ENCODE measurements at regions not wholly inside any gene's neighbourhood (a gene's known extent, or its start where the extent isn't known, plus 50 kb on each side); places are given as distances from the start of the nearest gene placed in this dataset.

DNA sequence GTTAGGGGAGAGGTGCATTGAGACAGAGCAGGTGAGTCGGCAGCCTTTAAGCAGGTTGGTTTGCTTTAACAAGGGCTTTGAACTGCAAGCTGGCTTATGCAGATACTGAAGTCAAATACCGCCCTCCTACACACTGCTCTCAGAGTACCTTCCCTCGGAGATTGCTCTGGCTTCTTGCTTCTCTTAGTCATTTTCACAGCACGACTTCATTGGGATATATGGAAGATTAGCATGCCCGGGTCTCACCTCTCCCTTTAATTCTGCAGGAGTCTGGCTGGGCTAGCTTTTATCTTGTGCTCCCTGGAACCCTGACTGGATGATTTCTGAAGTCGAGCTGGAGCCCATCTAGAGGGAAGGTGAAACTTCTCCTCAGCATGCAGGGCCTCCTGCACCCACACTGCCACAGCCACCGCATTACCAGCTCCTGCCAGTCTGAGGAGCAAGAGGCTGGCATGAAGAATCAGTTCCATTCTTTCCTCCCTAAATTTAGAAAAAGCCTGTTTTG lies 395.5 kb upstream of the HNRNPA3 start:
- no peaks in the 10 kb centered on the region for H3K27me3 ChIP-seq
- H3K4me3 ChIP-seq, result no peak overlapping the region
- H3K27ac ChIP-seq, result no peak overlapping the region
- H3K4me1 ChIP-seq, result peaks cover 0 to 3% of the 10 kb centered on the region in 2 donors
- intact Hi-C loops (cut with DNase I; ENCODE audit: low total_unique reads), result loop anchor here (10.0 kb wide), 1 partner anchor 262 kb away; no protein-coding TSS in a partner anchor
- no peaks in the 10 kb centered on the region for H3K36me3 ChIP-seq
- TF ChIP-seq, protein P1, sequence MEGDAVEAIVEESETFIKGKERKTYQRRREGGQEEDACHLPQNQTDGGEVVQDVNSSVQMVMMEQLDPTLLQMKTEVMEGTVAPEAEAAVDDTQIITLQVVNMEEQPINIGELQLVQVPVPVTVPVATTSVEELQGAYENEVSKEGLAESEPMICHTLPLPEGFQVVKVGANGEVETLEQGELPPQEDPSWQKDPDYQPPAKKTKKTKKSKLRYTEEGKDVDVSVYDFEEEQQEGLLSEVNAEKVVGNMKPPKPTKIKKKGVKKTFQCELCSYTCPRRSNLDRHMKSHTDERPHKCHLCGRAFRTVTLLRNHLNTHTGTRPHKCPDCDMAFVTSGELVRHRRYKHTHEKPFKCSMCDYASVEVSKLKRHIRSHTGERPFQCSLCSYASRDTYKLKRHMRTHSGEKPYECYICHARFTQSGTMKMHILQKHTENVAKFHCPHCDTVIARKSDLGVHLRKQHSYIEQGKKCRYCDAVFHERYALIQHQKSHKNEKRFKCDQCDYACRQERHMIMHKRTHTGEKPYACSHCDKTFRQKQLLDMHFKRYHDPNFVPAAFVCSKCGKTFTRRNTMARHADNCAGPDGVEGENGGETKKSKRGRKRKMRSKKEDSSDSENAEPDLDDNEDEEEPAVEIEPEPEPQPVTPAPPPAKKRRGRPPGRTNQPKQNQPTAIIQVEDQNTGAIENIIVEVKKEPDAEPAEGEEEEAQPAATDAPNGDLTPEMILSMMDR (IDR thresholded peaks at IDR 0.05 in 4 of 5, conservative IDR thresholded peaks at IDR 0.05 in 1 of 5), result no peak
- no peak for TF ChIP-seq POLR2A (IDR thresholded peaks at IDR 0.05)
- no peak for ATAC-seq
- H3K9me3 ChIP-seq, result no peaks in the 10 kb centered on the region
- no peak for DNase-seq
- in situ Hi-C loops (cut with MboI; ENCODE audit: low sequenced_read_pairs in 4 of 4), result loop anchor here in 3 of 4 donors (10.0 to 25.0 kb wide), 3 partner anchors 162 to 705 kb away; partner anchors contain the start of genes HOXD10 (in 2 of the 3), HOXD11 (in 2 of the 3), HOXD9 (in 2 of the 3) and HOXD8 (in 1 of the 3)

DNA sequence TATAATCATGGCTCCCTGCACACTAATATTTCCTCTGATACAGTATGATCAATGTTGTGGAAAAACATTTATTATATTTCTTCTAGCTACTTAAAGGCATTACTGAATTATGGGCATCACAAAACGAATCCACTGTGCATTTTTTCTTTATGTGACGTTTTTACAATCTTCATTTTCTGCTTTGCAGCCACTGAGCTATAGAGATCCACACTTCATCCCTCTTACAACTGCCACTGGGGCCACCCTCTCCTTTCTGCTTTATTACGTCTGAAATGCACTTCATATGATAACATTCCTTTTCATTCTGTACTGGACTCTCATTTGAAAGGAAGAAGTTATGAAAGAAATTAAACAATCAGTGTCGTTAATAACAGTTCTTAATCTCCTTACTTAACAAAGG lies 394.5 kb upstream of the HNRNPA3 start:
- Histone ChIP-seq H3K27ac (no peak overlapping the region), H3K27me3 (peaks cover 0 to under 1% (median 0%) of the 10 kb centered on the region in 3 donors), H3K4me3 (no peak overlapping the region), H3K36me3 (no peaks in the 10 kb centered on the region), H3K9me3 (no peaks in the 10 kb centered on the region), H3K4me1 (peaks cover 0 to 3% of the 10 kb centered on the region in 2 donors)
- ATAC-seq, result no peak
- TF ChIP-seq, protein P1 (IDR thresholded peaks at IDR 0.05 in 4 of 5, conservative IDR thresholded peaks at IDR 0.05 in 1 of 5), result no peak
- TF ChIP-seq POLR2A (IDR thresholded peaks at IDR 0.05), result no peak
- no peak for DNase-seq
- in situ Hi-C loops (cut with MboI; ENCODE audit: low sequenced_read_pairs in 4 of 4), result loop anchor here in 3 of 4 donors (10.0 to 25.0 kb wide), 3 partner anchors 163 to 706 kb away; partner anchors contain the start of genes HOXD10 (in 2 of the 3), HOXD11 (in 2 of the 3), HOXD9 (in 2 of the 3) and HOXD8 (in 1 of the 3)
- intact Hi-C loops (cut with DNase I; ENCODE audit: low total_unique reads), result loop anchor here (10.0 kb wide), 1 partner anchor 263 kb away; no protein-coding TSS in a partner anchor

DNA sequence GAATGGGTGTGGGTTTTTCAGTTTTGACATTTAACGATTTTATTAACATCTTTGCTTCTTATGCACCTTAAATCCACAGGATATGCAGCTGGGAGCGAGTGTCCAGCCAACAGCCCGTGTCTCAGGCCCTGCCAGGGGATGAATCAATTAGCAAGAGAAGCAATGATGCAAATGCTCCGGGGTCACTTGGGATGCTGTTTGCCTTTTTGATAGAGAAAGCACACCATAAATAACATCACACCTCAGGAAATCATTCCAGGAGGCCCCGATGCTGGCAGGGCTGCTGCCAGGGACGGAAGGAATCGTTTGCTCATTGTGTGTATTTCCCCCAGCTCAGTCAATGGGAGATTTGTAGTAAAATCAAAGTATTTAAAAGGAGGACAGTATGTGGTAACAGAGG lies 394.0 kb upstream of the HNRNPA3 start:
- peaks cover 0 to 3% of the 10 kb centered on the region in 2 donors for H3K4me1 ChIP-seq
- intact Hi-C loops (cut with DNase I; ENCODE audit: low total_unique reads), result loop anchor here (10.0 kb wide), 1 partner anchor 264 kb away; no protein-coding TSS in a partner anchor
- DNase-seq (no peak), ATAC-seq (no peak)
- TF ChIP-seq, protein P1 (IDR thresholded peaks at IDR 0.05 in 4 of 5, conservative IDR thresholded peaks at IDR 0.05 in 1 of 5), result no peak
- TF ChIP-seq POLR2A (IDR thresholded peaks at IDR 0.05), result no peak
- no peak overlapping the region for H3K4me3 ChIP-seq
- peaks cover 0 to 5% (median 0%) of the 10 kb centered on the region in 3 donors for H3K27me3 ChIP-seq
- in situ Hi-C loops (cut with MboI; ENCODE audit: low sequenced_read_pairs in 4 of 4), result loop anchor here in 3 of 4 donors (10.0 to 25.0 kb wide), 3 partner anchors 164 to 706 kb away; partner anchors contain the start of genes HOXD10 (in 2 of the 3), HOXD11 (in 2 of the 3), HOXD9 (in 2 of the 3) and HOXD8 (in 1 of the 3)
- H3K9me3 ChIP-seq, result peaks cover 0 to under 1% (median 0%) of the 10 kb centered on the region in 3 donors
- no peak overlapping the region for H3K27ac ChIP-seq
- no peaks in the 10 kb centered on the region for H3K36me3 ChIP-seq

DNA sequence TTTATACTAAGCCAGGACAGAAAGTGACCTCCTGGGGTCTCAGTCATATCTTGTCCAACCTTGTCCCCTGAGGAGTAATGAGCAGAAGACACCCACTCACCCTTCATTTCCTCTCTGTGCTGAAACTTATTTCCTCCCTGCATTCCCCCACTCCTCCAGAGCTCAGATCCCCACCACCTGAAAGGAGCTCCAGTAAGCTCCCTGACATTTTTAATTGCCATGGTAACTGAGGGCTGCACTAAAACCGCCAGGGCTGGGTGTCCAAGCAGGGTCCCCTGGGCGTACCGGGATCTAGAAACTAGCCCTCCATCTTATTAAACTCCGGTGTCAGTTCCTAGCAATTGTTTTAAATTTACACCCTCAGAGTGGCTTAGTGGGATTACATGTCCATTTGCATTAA lies 393.3 kb upstream of the HNRNPA3 start:
- Histone ChIP-seq H3K27me3 (peaks cover 0 to 5% (median 0%) of the 10 kb centered on the region in 3 donors), H3K4me3 (no peak overlapping the region), H3K4me1 (peaks cover 0 to under 1% of the 10 kb centered on the region in 2 donors), H3K27ac (no peak overlapping the region), H3K9me3 (peaks cover 0 to 3% (median 0%) of the 10 kb centered on the region in 3 donors), H3K36me3 (no peaks in the 10 kb centered on the region)
- intact Hi-C loops (cut with DNase I; ENCODE audit: low total_unique reads) (loop anchor here (10.0 kb wide), 1 partner anchor 265 kb away; no protein-coding TSS in a partner anchor), in situ Hi-C loops (cut with MboI; ENCODE audit: low sequenced_read_pairs in 4 of 4) (loop anchor here in 3 of 4 donors (10.0 to 25.0 kb wide), 3 partner anchors 165 to 707 kb away; partner anchors contain the start of genes HOXD10 (in 2 of the 3), HOXD11 (in 2 of the 3), HOXD9 (in 2 of the 3) and HOXD8 (in 1 of the 3))
- no peak for TF ChIP-seq POLR2A (IDR thresholded peaks at IDR 0.05)
- TF ChIP-seq, protein P1 (IDR thresholded peaks at IDR 0.05 in 4 of 5, conservative IDR thresholded peaks at IDR 0.05 in 1 of 5), result no peak
- DNase-seq (no peak), ATAC-seq (no peak)
